Thyroid gland (tissue), 4 donors: ENCODE measurements at regions not wholly inside any gene's neighbourhood (a gene's known extent, or its start where the extent isn't known, plus 50 kb on each side); places are given as distances from the start of the nearest gene placed in this dataset.
"Not testable (repeated sequence)": the region's sequence is repeated elsewhere in the genome, so short reads cannot be mapped to it uniquely, and the experiment has no call there.

Experiments used
- DNase-seq, 2 donors: peaks; one replicate each; pipeline ENCODE4 v3.0.0-alpha.2; 2019
- H3K27ac ChIP-seq, 3 donors: fragments of 200-600 bp; sonication (generic); 1 replicate in 2 of 3; 2 replicates in 1 of 3; pipeline ENCODE4 v1.5.1; 2016 to 2019; ENCODE audit warnings: mild to moderate bottlenecking in 1 of 3, moderate library complexity in 1 of 3
- H3K27me3 ChIP-seq: fragments of 200-600 bp; sonication (generic); one replicate; pipeline ENCODE4 v1.5.1; 2019
- H3K36me3 ChIP-seq, 2 donors: fragments of 200-600 bp; sonication (generic); one replicate each; pipeline ENCODE4 v1.5.1; 2016 to 2019
- H3K4me1 ChIP-seq, 2 donors: fragments of 200-600 bp; sonication (generic); one replicate each; pipeline ENCODE4 v1.5.1; 2017 to 2019
- H3K4me3 ChIP-seq, 3 donors: fragments of 200-600 bp; sonication (generic); replicated peaks in 1 of 3; 1 replicate in 2 of 3; 2 replicates in 1 of 3; pipeline ENCODE4 v1.5.1; 2016; ENCODE audit warnings: mild to moderate bottlenecking in 1 of 3
- H3K9me3 ChIP-seq: fragments of 200-600 bp; sonication (generic); one replicate; pipeline ENCODE4 v1.5.1; 2017
- CTCF ChIP-seq, 6 experiments: fragments of 200-600 bp in 3 of 6; fragments of 450-650 bp in 3 of 6; sonication (generic) in 3 of 6; IDR thresholded peaks; one replicate each; pipeline ENCODE4 v1.5.1; 2016 to 2019; ENCODE audit warnings: antibody characterized with exemption in 6 of 6, mild to moderate bottlenecking in 2 of 6, inconsistent platforms in 1 of 6, moderate library complexity in 1 of 6
- POLR2A ChIP-seq, 2 donors: fragments of 450-650 bp; IDR thresholded peaks; one replicate each; pipeline ENCODE4 v1.6.1; 2017; ENCODE audit warnings: antibody characterized with exemption in 2 of 2, mild to moderate bottlenecking in 2 of 2, moderate library complexity in 1 of 2
- WGBS, 2 donors: methylation state at CpG; one replicate each; pipeline ENCODE4 v1.1.5; 2017; 5-methylcytosine and 5-hydroxymethylcytosine counted together
- intact Hi-C: fragments of 100-400 bp; cut with DNase I; formaldehyde crosslinking; loops from one replicate; pipeline ENCODE4 v1.15.1; 2023

GRCh38 chr14:80304125-80304766 is 92.9 kb upstream of the DIO2 start:
- no peak for DNase-seq
- H3K27ac ChIP-seq: no peak overlapping the region

GRCh38 chr14:80300351-80300750 is 89.0 kb upstream of the DIO2 start:
- intact Hi-C loops: no loop called here
- Histone ChIP-seq H3K9me3 (no peaks in the 10 kb centered on the region), H3K4me3 (no peak overlapping the region), H3K36me3 (no peaks in the 10 kb centered on the region), H3K27ac (no peak overlapping the region), H3K4me1 (no peaks in the 10 kb centered on the region), H3K27me3 (no peaks in the 10 kb centered on the region)
- no peak for DNase-seq
- TF ChIP-seq CTCF (IDR thresholded peaks at IDR 0.05) (no peak), POLR2A (IDR thresholded peaks at IDR 0.05) (no peak)
- 78 to 82% methylated on average over 2 of the region's 2 CpGs for WGBS, 2 donors

More at GRCh38 chr14:80304125-80304766, 92.9 kb upstream of the DIO2 start:
- TF ChIP-seq POLR2A (IDR thresholded peaks at IDR 0.05) (no peak), CTCF (IDR thresholded peaks at IDR 0.05) (no peak)
- Histone ChIP-seq H3K9me3 (no peaks in the 10 kb centered on the region), H3K36me3 (no peaks in the 10 kb centered on the region), H3K4me3 (no peak overlapping the region), H3K27me3 (no peaks in the 10 kb centered on the region), H3K4me1 (no peaks in the 10 kb centered on the region)
- intact Hi-C loops: no loop called here
- WGBS, 2 donors: 88 to 93% methylated on average over 6 of the region's 6 CpGs

- H3K4me3 ChIP-seq: no peak overlapping the region
- no peaks in the 10 kb centered on the region for H3K36me3 ChIP-seq
- no peaks in the 10 kb centered on the region for H3K27me3 ChIP-seq
- TF ChIP-seq CTCF (IDR thresholded peaks at IDR 0.05) (no peak), POLR2A (IDR thresholded peaks at IDR 0.05) (no peak)
- H3K27ac ChIP-seq: no peak overlapping the region
- intact Hi-C loops: no loop called here
- H3K9me3 ChIP-seq: no peaks in the 10 kb centered on the region
- no peaks in the 10 kb centered on the region for H3K4me1 ChIP-seq
- DNase-seq: no peak
- 94 to 95% methylated on average over 8 of the region's 8 CpGs for WGBS, 2 donors
Measured at GRCh38 chr14:80298491-80299017, 87.2 kb upstream of the DIO2 start.

GRCh38 chr14:80291101-80291500 is 79.8 kb upstream of the DIO2 start:
- H3K9me3 ChIP-seq: no peaks in the 10 kb centered on the region
- WGBS, 2 donors: 81 to 93% methylated on average over 1 of the region's 1 CpG
- H3K4me3 ChIP-seq: no peak overlapping the region
- H3K36me3 ChIP-seq: no peaks in the 10 kb centered on the region
- no peaks in the 10 kb centered on the region for H3K27me3 ChIP-seq
- H3K27ac ChIP-seq: no peak overlapping the region
- H3K4me1 ChIP-seq: peaks cover 0 to 2% of the 10 kb centered on the region in 2 donors
- intact Hi-C loops: no loop called here
- TF ChIP-seq CTCF (IDR thresholded peaks at IDR 0.05) (no peak), POLR2A (IDR thresholded peaks at IDR 0.05) (no peak)
- no peak for DNase-seq

GRCh38 chr14:80286744-80287143 is 75.4 kb upstream of the DIO2 start:
- H3K4me1 ChIP-seq, intact Hi-C loops, H3K27me3 ChIP-seq, H3K9me3 ChIP-seq, H3K27ac ChIP-seq, H3K36me3 ChIP-seq, DNase-seq, H3K4me3 ChIP-seq: not testable (repeated sequence)
- whole genome bisulfite sequencing, 2 donors: 86 to 98% methylated on average over 6 to 18 of the region's 27 CpGs
